ENCODE measurements at regions not wholly inside any gene's neighbourhood (a gene's known extent, or its start where the extent isn't known, plus 50 kb on each side); places are given as distances from the start of the nearest gene placed in this dataset.

DNA sequence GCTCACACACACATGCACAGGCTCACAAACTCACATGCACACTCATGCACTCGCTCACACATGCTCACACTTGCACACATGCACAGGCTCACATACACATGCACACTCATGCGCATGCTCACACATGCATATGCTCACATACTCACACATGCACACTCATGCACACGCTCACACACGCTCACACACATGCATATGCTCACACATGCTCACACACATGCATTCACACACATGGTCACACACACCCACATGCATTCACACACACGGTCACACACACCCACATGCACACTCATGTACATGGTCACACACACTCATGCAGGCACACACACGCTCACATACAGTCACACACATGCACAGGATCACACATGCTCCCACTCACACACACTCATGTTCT, 132.8 kb upstream of the SMAD3 start (continued):
- no peak for TF ChIP-seq RBBP5 (IDR thresholded peaks at IDR 0.05; ENCODE audit: borderline replicate concordance, insufficient read depth, low read length, poor library complexity, severe bottlenecking)
- TF ChIP-seq MYBL2 (IDR thresholded peaks at IDR 0.05; ENCODE audit: low read depth), result 0 out of 2 replicates have a peak, but pooled peaks have one; percentile 6
- no peak for TF ChIP-seq MYBL2 (CRISPR knock-in tag; IDR thresholded peaks at IDR 0.05; ENCODE audit: borderline replicate concordance)
- TF ChIP-seq SIX5 (IDR thresholded peaks at IDR 0.05; ENCODE audit: borderline replicate concordance in 1 of 2, insufficient read depth in 1 of 2, low read depth in 1 of 2, low read length in 2 of 2), result no peak
- TF ChIP-seq ZNF561 (CRISPR knock-in tag; conservative IDR thresholded peaks at IDR 0.05), result no peak
- TF ChIP-seq RAD51 (IDR thresholded peaks at IDR 0.05; ENCODE audit: borderline replicate concordance, low read depth), result no peak
- no peak for TF ChIP-seq ZNF696 (CRISPR knock-in tag; conservative IDR thresholded peaks at IDR 0.05)
- 0 out of 2 replicates have a peak, but pooled peaks have one; percentile 6 for TF ChIP-seq ZC3H4 (CRISPR knock-in tag; IDR thresholded peaks at IDR 0.05; ENCODE audit: borderline replicate concordance)
- TF ChIP-seq ILK (tag; IDR thresholded peaks at IDR 0.05; ENCODE audit: borderline replicate concordance, low read depth), result no peak
- no peak for TF ChIP-seq ARID1B (IDR thresholded peaks at IDR 0.05)
- TF ChIP-seq HNRNPUL1 (IDR thresholded peaks at IDR 0.05; ENCODE audit: low read length), result no peak
- TF ChIP-seq LARP7 (IDR thresholded peaks at IDR 0.05), result no peak
- TF ChIP-seq, protein P1, sequence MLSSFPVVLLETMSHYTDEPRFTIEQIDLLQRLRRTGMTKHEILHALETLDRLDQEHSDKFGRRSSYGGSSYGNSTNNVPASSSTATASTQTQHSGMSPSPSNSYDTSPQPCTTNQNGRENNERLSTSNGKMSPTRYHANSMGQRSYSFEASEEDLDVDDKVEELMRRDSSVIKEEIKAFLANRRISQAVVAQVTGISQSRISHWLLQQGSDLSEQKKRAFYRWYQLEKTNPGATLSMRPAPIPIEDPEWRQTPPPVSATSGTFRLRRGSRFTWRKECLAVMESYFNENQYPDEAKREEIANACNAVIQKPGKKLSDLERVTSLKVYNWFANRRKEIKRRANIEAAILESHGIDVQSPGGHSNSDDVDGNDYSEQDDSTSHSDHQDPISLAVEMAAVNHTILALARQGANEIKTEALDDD (IDR thresholded peaks at IDR 0.05), result no peak
- no peak for TF ChIP-seq MTA2 (IDR thresholded peaks at IDR 0.05; ENCODE audit: low read depth)
- no peak for TF ChIP-seq ZBTB12 (CRISPR knock-in tag; IDR thresholded peaks at IDR 0.05)
- no peak for TF ChIP-seq E2F3 (CRISPR knock-in tag; IDR thresholded peaks at IDR 0.05)
- TF ChIP-seq, protein P2, sequence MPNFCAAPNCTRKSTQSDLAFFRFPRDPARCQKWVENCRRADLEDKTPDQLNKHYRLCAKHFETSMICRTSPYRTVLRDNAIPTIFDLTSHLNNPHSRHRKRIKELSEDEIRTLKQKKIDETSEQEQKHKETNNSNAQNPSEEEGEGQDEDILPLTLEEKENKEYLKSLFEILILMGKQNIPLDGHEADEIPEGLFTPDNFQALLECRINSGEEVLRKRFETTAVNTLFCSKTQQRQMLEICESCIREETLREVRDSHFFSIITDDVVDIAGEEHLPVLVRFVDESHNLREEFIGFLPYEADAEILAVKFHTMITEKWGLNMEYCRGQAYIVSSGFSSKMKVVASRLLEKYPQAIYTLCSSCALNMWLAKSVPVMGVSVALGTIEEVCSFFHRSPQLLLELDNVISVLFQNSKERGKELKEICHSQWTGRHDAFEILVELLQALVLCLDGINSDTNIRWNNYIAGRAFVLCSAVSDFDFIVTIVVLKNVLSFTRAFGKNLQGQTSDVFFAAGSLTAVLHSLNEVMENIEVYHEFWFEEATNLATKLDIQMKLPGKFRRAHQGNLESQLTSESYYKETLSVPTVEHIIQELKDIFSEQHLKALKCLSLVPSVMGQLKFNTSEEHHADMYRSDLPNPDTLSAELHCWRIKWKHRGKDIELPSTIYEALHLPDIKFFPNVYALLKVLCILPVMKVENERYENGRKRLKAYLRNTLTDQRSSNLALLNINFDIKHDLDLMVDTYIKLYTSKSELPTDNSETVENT (CRISPR knock-in tag; IDR thresholded peaks at IDR 0.05), result no peak
- no peak for TF ChIP-seq ZNF165 (CRISPR knock-in tag; IDR thresholded peaks at IDR 0.05; ENCODE audit: borderline replicate concordance)
- no peak for TF ChIP-seq E2F4 (CRISPR knock-in tag; IDR thresholded peaks at IDR 0.05; ENCODE audit: low read depth)
- TF ChIP-seq, protein P3, sequence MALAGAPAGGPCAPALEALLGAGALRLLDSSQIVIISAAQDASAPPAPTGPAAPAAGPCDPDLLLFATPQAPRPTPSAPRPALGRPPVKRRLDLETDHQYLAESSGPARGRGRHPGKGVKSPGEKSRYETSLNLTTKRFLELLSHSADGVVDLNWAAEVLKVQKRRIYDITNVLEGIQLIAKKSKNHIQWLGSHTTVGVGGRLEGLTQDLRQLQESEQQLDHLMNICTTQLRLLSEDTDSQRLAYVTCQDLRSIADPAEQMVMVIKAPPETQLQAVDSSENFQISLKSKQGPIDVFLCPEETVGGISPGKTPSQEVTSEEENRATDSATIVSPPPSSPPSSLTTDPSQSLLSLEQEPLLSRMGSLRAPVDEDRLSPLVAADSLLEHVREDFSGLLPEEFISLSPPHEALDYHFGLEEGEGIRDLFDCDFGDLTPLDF (CRISPR knock-in tag; IDR thresholded peaks at IDR 0.05), result no peak
- TF ChIP-seq HDAC8 (tag; IDR thresholded peaks at IDR 0.05), result no peak
- TF ChIP-seq NR0B1 (IDR thresholded peaks at IDR 0.05; ENCODE audit: partially characterized antibody), result no peak
